Neural cell (in vitro differentiated cells): ENCODE measurements at regions not wholly inside any gene's neighbourhood (a gene's known extent, or its start where the extent isn't known, plus 50 kb on each side); places are given as distances from the start of the nearest gene placed in this dataset.

Experiments
- RAD21 ChIP-seq: fragments of 450-650 bp; conservative IDR thresholded peaks from 2 replicates; pipeline ENCODE4 v1.6.1; 2014; ENCODE audit warnings: antibody characterized with exemption, mild to moderate bottlenecking, moderate library complexity
- TAF1 ChIP-seq: IDR thresholded peaks from 2 replicates; pipeline ENCODE4 v1.6.1; 2012; ENCODE audit warnings: low read depth
- TF ChIP-seq, protein P1 (sequence below): fragments of 450-650 bp; IDR thresholded peaks from 2 replicates; pipeline ENCODE4 v1.5.1; 2014; ENCODE audit warnings: antibody characterized with exemption, mild to moderate bottlenecking, moderate library complexity; ENCODE audit not compliant: poor library complexity, severe bottlenecking

DNA sequence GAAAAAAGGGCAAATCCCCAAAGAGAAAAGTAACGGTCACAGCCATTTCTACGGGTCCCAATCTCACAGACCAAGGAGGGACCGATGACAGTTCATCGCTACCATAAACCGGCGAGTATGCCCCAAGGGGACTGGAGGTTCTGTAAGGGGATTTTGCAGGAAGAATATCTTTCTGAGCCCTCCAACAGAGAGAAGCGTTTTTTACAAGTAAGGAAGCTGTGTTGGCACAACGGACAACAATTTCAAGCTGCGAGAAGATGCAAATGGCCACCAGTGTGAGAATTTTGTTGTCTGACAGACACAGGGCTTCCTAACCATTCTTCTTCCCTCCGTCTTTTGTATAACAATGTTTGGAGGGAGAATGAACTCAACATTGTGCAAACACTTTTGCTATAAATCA is 1043.1 kb downstream of the ADGRL2 start:
- TF ChIP-seq, protein P1, sequence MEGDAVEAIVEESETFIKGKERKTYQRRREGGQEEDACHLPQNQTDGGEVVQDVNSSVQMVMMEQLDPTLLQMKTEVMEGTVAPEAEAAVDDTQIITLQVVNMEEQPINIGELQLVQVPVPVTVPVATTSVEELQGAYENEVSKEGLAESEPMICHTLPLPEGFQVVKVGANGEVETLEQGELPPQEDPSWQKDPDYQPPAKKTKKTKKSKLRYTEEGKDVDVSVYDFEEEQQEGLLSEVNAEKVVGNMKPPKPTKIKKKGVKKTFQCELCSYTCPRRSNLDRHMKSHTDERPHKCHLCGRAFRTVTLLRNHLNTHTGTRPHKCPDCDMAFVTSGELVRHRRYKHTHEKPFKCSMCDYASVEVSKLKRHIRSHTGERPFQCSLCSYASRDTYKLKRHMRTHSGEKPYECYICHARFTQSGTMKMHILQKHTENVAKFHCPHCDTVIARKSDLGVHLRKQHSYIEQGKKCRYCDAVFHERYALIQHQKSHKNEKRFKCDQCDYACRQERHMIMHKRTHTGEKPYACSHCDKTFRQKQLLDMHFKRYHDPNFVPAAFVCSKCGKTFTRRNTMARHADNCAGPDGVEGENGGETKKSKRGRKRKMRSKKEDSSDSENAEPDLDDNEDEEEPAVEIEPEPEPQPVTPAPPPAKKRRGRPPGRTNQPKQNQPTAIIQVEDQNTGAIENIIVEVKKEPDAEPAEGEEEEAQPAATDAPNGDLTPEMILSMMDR: no peak
- TF ChIP-seq TAF1 (no peak), RAD21 (no peak)
